ENCODE measurements at regions not wholly inside any gene's neighbourhood (a gene's known extent, or its start where the extent isn't known, plus 50 kb on each side); places are given as distances from the start of the nearest gene placed in this dataset.
"Not testable (repeated sequence)": the region's sequence is repeated elsewhere in the genome, so short reads cannot be mapped to it uniquely, and the experiment has no call there.

DNA sequence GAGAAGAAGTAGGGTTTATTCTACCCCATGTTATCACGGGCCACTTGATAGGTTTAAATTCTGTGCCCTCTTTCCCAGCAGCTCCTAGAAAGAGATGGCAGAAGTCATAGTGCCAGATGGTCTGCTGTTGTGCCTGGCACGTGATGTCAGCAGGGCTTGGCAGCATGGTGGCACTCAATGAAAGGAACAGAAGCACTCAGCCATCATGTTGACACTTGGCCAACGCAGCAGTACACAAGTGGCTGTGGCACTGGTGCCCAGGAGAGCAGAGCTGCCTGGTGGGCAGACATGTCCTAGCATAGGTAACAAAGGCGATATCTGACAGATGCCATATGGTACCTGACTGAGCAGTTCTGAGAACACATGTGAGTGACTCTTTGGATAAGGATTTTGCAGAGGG lies 796.4 kb upstream of the ACO1 start:
- DNase-seq: no peak

DNA sequence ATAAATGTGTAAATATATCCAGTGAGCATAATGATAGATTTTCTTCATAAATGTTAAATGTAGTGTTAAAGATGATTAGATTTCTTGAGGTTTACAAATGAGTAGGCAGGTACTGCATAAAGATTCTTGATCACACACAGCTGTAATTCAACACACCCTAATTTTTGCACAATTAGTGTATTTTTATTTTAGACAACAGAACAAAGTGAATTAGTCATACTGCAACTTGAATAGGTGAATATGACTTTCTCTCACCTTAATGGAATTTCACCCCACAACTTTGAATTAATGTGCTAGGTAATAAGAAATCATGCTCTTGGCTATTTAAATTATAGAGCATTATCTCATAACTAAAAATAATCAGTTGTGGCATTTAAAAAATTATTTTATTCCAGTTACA lies 795.7 kb upstream of the ACO1 start:
- no peak for DNase-seq

DNA sequence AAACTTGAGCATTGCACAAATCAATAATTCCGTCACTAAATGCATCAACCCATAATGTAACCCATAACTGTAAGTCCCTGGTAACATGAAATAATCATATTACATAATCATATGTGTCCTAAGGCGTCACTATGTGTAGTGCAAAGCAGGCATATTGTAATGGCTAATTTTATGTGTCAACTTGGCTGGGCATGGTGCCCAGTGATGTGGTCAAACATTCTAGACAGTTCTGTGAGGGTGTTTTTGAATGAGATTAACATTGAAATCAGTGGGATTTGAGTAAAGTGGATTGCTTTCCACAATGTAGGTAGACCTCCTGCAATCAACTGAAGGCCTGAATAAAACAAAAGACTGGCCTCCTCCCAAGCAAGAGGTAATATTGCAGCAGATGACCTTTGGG lies 794.4 kb upstream of the ACO1 start:
- DNase-seq: no peak

DNA sequence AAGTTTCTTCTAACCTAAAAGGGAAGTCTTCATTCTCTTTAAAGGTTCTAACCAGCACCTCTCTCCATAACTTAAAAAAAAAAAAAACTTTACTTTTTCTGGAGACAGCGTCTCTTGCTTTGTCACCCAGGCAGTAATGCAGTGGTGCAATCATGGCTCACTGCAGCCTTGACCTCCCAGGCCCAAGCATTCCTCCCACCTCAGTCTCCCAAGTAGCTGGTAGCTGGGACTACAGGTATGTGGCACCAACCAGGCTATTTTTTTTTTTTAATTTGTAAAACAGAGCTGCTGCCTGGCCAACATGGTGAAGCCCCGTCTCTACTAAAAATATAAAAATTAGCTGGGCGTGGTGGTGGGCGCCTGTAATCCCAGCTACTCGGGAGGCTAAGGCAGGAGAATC lies 787.4 kb upstream of the ACO1 start:
- not testable (repeated sequence) for DNase-seq

DNA sequence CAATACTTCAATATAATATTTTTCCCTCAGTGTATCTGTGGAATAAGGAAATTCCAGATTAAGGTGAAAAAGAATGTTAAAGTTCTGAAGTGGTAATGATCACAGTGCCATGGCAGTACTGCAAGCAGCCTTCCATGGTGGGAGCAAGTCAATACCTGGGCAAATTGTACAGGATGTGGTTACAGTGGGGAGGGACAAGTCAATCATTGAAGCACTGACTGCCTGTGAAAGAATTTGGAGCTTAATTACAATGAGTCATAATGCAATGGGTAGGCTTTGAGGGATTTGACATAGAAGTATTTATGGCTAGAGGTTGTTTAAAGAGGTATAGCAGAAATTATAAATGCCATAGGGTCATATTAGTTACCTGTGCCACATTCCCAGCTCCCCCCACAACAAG lies 786.5 kb upstream of the ACO1 start:
- no peak for DNase-seq

DNA sequence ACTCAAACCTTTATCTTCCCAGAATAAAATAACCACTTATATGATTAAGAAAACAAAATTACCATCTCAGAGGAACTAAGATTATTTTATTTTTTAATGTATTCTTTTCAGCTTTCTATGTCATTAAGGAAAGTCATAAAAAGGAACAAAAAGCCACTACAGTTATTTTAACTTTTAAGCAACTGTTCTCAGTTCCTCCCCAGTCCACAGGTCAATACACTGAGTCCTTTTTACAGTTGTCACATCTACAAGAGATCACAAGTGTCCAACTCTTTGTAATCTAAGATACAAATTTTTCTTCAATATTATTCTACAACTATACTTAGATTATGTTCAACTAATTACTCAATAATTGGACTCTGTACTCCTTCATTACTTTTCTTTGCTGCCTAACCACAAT lies 782.8 kb upstream of the ACO1 start:
- DNase-seq: no peak

DNA sequence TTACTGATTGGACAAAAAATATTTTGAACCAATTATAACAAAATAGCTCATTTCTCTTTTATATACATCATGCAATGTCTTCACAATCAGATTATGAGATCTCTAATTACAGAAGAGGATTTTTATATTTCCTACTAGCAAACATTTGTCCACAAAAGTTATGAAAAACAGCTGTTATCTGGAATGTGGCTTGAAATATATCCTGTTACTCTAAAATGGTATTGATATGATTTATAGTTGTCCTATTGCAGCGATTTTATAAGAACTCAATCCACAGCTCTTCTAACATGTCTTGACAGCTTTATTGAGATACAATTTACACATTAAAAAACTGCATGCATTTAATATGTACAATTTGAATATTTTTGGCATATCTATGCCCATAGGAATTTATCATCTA lies 779.9 kb upstream of the ACO1 start:
- DNase-seq: no peak

DNA sequence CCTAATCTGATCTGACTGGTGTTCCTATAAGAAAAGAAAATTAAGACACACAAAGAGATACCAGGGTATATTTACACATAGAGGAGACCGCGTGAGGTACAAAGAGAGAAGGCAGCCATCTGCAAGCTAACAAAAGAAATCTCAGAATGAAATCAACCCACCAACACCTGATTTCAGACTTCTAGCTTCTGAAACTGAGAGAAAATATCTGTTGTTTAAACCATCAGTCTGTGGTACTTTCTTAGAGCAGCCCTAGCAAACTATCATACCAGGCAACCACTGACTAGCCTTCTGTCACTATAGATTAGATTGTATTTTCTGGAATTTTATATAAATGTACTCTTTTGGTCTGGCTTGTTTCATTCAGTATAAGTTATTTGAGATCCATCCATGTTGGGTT lies 779.3 kb upstream of the ACO1 start:
- DNase-seq: no peak

DNA sequence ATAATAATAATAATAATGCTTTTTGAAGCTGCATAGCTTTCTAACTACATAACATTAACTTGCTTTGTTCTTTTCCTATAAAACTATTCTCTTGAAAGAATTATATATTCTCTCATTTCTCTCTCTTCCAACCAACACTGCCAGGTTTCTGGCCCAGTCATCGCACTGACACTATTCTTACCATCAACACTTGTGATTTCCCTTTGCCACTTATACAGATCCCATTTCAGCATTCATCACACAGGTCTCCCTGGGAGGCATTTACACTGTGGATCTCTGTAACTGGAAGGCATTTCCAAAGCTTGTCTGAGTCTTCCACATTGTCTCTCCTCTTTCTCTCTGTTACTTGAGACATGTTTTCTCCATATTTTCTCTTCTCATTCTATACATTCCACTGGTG lies 777.8 kb upstream of the ACO1 start:
- no peak for DNase-seq

DNA sequence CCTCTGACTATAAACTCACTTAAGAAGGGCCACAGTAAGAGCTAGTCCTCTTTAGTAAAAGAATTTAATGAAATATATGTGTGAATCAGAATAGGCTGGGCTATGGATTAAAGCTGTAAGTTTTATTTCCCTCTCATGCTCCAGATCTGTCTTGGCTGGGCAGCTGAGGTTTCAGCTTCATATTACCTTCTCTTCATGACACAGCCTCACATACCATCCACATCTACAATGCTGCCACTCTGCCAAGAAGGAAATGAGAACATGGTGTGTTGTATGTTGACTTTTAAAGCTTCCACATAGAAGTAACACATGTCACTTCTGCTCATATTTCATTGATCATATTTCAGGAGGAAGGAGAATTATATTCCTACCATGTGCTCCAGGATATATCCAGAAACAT lies 776.0 kb upstream of the ACO1 start:
- no peak for DNase-seq

DNA sequence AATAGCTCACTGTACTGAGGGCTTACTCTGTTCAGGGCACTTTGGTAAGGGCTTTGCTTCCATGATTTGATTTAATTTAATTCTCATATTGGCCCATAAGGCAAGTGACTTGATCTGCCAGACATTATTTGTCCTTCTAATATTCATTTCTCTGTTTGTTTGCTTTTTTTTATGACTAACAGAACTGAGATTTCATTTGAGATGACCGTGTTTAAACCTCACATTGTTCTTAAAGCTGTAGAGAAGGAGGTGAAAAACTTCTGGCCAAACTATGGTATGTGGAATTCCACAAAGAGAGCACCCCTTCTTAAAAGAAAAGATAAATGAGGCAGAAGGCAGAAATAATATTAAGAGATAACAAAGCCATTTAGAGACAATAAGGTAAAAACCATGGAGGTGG lies 775.6 kb upstream of the ACO1 start:
- DNase-seq: no peak

DNA sequence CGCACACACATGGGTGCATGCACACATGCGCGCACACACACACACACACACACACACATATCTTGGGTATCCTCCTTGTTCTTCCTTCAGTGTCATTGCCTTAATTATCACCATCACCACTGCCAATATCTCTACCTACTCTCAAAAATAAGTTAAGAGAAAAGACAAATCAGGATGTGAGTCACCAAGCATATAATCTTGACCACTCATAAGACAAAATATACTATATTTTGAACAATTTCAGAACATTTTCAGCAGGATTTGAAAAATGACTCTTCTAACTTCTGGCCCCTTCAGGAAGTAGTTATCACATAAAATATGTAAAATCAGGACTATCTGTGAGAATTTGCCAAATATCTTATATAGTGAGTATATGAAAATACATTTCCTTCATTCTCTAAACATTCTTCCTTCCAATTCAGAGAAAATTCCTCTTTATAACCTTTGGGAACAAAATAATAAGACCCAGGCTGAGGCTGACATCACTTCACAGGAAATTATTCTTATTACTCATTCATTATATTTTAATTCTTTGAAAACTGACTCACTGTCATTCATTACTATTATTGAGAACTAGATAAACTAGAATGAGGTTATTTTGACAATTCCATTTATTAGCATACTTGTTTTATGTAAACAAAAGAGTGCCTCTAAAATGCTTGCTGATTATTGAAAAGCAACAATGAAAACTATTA lies 772.0 kb upstream of the ACO1 start:
- DNase-seq: no peak

DNA sequence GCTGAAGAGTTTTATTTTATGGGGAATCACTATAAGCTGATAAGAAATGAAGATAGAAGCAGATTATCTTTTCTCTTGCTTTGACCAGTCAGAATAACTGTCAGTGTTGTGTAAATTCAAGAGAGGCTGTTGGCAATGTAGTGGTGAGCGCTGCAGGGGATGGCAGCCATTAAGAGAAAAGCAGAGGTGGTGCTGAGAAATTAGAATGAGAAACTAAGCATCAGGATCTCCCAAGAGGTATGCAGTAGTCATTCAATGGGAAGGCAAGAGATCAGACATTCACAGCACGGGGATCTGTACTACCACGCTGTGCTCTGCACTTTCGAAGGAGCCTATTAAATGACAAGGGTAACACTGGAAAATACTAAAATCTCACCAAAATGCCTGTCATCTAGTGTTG lies 768.5 kb upstream of the ACO1 start:
- DNase-seq: no peak

DNA sequence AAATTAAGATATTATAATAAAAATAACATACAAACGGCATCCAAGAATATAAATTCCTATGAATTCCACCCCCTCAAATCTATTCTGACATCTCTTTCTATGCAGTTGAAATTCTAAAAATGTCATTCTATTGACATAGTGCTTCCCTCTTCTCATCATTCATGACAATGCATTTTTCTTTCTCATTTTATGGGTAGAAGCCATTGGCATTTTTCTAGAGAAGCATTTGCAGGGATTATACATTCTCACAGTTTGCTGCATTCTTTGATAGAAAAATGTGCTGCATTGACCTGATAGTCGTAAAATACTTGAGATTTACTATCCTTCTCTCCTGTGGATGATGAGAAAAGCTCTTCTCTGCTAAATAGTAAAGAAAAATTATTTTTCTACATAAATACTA lies 760.9 kb upstream of the ACO1 start:
- DNase-seq: no peak

DNA sequence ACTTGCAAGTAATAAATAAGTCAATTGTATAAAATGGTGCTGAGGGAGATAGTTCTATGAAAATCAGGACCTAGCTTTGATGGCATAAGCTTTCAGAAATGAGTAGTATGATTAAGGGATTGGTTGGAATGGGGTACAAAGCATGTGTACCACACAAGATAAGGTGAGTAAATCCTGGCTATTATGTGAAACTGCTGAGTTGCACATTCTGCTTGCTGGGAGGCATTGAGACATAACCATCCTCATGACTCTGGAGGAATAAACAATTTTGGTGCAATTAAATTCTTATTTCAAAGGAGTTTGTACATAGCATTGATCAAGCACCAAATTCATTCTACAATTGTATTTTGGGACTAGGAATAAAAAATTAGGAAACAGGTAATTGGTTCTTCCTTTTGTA lies 755.2 kb upstream of the ACO1 start:
- no peak for DNase-seq

DNA sequence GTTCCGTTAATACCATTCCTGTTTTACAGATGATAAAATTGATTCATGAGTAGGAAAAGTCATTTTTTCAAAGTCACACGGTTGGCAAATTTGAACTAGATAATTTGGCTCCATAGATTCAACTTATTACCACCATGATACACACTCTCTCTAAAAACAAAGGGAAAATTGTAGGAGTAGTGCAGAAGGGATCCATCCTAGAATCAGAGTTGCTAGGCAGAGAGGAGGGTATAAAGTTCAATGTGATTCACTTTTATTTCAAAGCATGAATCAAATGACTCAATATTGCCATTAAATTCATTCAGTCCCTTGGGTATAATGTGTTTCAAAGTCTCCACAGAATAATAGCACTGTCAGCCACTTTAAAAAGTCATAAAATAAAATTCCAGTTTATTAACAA lies 747.2 kb upstream of the ACO1 start:
- DNase-seq: no peak

DNA sequence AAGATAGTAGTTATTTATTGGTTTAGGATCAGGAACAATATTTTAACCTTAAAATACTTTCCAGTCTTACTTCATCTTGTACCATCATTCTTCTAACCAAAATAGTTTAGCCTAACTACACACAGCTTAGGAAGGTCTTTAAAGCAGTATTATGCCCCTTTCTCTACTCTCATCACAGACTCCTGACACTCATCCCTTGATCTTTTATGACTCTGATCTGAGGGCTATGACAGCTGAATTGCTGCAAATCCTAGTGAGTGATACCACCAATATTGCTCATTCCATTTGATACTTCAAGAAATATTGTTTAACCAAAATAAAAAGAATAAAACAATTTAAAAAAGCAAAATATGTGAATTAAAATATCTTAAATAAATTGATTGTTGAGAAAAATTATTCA lies 746.6 kb upstream of the ACO1 start:
- no peak for DNase-seq

DNA sequence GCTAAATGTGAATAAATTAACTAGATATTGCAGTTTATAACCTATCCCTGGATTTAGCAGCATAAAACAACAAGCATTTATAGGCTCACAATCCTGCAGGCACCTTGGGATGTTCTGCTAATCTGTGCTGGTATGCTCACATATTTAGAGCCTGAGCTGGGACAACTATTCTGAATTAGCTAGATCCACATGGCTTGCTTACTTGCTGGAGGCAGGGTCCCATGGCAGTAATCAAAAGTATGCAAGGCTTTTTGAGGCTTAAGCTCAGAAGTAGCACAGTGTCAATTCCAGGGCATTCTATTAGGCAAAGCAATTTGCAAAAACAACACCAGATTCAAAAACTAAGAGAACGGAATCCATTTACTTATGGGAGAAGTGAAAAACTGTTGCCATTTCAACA lies 745.0 kb upstream of the ACO1 start:
- no peak for DNase-seq

DNA sequence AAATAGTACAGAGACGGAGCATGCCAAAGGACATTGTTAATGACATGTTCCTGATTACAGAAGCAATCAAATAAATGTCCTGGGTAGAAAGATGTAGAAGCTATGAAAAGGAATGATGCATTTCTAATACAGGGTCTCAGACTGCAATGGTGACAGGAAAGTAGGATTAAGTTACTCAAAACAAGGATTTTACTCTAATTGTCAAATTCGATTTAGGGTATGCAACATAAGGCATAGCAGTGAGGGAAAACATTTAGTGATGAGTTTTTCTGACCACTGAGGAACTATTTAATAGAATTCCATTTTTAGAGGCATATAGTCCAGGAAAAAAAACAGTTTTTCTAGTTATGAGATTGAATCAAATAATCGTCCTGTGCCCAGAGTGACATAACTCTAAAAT lies 715.1 kb upstream of the ACO1 start:
- no peak for DNase-seq

DNA sequence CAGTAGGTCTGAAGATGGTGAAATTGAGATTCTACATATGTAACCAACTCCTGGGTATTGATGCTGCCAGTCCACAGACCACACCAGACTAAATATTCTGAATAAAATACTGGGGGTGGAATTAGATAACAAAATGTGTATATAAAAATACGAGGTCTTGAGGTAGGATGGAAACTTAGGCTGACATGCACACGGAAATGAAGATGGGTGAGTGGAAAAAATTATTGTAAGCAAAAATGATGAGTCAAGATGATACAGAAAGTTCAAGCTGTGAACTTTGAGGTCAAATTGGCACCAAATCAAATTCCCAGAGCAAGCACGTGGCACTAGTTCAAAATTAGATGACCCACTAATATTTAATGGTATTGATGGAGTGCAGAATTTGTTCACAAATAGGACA lies 713.4 kb upstream of the ACO1 start:
- DNase-seq: no peak

DNA sequence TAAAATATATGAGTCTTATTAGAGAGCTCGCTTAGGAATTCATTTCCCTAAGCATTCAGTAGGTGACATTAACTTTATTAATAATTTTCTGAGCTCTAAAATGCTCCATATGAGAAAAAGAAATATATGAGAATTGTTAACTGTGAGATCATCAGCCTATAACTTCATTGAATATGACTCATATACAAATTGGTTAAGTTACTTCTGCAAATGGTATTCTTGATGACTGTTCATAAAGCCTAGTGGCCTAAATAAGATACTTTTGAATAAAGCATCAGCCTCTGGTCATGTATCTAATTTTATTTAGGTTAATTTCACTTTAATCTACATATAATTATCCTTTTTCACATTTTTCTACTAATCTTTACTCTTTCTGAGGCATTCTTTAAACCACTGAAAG lies 710.2 kb upstream of the ACO1 start:
- DNase-seq: no peak

DNA sequence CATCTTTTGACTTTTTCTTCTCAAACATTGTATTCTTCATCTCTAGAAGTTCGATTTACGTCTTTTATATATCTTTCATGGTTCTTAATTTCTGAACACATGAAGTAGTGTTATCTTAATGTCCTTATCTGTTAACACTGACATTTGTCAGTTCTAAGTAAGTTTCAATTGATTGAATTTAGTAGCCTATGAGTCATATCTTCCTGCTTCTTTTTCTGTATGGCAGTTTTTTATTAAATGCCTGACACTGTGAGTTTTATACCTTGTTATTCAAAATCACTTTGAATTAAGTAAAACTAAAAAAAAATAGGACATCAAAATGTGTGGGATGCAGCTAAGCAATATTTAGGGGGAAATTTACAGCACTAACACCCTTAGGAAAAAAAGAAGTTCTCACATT lies 707.0 kb upstream of the ACO1 start:
- no peak for DNase-seq

DNA sequence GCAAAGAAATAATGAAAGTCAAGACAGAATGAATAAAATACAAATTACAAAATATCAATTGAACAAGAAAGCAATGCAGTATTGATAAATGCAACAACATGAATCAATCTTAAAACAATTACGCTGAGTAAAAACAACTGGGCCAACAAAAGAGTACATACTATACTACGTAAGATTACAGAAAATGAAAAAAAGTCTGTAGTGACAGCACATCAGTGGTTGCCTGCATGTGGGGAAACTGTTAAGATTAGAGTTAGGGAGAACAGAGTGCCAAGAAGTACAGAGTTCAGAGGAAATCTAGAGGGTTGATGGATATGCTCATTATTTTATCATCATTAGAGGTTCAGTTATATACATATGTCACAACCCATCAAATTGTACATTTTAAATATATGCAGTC lies 706.6 kb upstream of the ACO1 start:
- DNase-seq: no peak

DNA sequence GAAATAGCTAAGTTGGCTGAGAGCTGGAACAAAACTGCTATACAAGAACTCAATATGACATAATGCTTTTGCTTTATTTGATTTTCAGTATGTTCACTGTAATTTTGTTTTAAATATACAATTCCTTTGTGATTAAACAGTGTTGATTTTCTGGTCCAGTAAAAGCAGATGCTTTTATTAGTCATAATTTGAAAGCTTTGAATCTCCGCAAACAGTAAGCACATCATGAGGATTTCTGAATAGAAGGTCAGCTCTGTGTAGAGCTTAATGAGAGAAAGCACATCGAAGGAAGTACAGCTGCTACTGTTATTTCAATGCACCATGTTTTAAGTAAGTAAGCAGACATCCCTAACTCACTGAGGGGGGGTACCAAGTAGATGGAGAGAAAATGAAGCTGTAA lies 701.3 kb upstream of the ACO1 start:
- DNase-seq: no peak

DNA sequence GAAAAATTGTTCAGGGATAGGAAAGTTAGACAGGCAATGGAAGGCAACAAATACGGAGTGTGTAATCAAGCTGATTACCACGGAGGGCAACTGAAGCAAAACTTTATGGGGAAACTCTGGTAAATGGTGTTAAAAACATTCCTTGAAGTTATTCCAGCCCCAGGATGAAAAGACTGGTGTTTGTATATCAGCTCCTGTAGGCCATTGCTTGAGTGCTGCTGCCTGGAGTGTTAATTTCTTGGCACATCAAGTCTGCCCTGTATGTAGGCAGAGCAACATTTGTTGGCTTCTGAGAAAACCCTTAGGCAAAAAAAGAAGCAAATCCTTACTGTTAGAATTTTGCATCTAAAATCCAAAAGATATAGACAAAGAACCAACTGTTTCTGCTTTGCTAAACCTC lies 686.5 kb upstream of the ACO1 start:
- DNase-seq: no peak

DNA sequence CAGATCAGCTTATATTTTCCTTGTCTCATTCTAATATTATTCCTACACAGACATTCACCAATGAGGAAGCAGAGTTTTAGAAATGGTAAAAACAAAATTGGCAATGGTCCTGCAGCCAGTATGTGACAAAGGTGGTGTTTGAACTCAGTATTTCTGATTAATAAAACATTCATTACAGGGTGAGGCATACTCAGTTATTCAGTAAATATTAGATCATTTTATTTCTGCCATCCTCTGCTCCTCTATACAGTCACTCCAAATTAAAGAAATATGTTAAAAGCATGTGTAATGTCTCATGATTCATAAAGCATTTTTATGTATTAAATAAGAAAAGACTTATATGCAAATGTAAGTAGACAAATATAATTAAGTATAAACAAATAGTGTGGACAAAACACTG lies 684.6 kb upstream of the ACO1 start:
- no peak for DNase-seq

Data from NCI-H1105 (cell line).